Upper lobe of left lung (tissue), 4 donors: ENCODE measurements at regions not wholly inside any gene's neighbourhood (a gene's known extent, or its start where the extent isn't known, plus 50 kb on each side); places are given as distances from the start of the nearest gene placed in this dataset.

ENCODE experiments used
- POLR2A ChIP-seq, 4 donors: fragments of 450-650 bp; IDR thresholded peaks; one replicate each; pipeline ENCODE4 v1.5.1; 2016 to 2017; ENCODE audit warnings: antibody characterized with exemption in 4 of 4, mild to moderate bottlenecking in 2 of 4
- TF ChIP-seq, protein P1 (sequence below), 6 experiments: fragments of 450-650 bp in 4 of 6; fragments of 200-600 bp in 2 of 6; sonication (generic) in 2 of 6; IDR thresholded peaks; one replicate each; pipeline ENCODE4 v1.5.1; 2016 to 2019; ENCODE audit warnings: antibody characterized with exemption in 6 of 6

DNA sequence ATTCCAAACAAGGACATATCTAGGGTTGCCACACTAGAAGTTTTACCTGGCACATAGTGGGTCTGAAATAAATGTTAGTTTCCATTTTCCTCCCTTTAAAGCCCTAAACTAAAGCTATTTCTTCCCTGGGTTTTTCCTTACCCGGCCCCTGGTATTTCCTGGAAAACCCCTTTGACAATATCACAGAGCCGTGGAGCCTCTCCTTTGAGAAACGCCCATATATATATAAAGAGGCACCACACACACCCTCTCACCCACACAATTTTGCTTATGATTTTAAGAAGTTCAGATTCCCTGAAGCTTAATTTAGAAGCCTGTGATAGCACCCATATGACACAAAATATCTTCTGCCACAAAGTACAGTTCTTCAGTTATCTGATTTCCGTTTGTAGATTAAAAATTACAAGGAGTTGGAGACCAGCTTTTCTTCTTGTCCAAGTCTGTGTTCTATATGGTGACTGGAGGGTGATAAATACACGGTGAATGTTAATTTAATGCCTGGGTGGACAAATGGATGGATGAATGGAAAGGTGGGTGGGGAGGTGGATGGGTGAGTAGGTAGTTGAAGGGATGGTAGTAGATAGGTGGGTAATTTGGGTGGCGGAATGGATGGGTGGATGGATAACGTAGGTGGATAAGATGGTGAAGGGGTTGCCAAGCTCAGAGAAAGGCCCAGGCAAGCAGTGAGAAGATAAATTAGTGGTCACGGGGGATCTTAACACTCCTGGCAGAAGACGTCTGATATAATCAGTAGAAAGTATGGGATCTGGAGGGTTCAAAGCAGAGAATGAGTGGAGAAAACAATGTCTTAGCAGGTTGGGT lies 154.4 kb upstream of the FGGY start:
- TF ChIP-seq POLR2A (IDR thresholded peaks at IDR 0.05), result no peak
- TF ChIP-seq, protein P1, sequence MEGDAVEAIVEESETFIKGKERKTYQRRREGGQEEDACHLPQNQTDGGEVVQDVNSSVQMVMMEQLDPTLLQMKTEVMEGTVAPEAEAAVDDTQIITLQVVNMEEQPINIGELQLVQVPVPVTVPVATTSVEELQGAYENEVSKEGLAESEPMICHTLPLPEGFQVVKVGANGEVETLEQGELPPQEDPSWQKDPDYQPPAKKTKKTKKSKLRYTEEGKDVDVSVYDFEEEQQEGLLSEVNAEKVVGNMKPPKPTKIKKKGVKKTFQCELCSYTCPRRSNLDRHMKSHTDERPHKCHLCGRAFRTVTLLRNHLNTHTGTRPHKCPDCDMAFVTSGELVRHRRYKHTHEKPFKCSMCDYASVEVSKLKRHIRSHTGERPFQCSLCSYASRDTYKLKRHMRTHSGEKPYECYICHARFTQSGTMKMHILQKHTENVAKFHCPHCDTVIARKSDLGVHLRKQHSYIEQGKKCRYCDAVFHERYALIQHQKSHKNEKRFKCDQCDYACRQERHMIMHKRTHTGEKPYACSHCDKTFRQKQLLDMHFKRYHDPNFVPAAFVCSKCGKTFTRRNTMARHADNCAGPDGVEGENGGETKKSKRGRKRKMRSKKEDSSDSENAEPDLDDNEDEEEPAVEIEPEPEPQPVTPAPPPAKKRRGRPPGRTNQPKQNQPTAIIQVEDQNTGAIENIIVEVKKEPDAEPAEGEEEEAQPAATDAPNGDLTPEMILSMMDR (IDR thresholded peaks at IDR 0.05), result no peak
